ENCODE measurements at regions not wholly inside any gene's neighbourhood (a gene's known extent, or its start where the extent isn't known, plus 50 kb on each side); places are given as distances from the start of the nearest gene placed in this dataset.

GRCh38 chr2:53334610-53335009 is 433.0 kb upstream of the CHAC2 start:
- no peak for TF ChIP-seq CTCF (IDR thresholded peaks at IDR 0.05)
- TF ChIP-seq POLR2A (IDR thresholded peaks at IDR 0.05) = no peak
